DND-41 (cell line): ENCODE measurements at regions not wholly inside any gene's neighbourhood (a gene's known extent, or its start where the extent isn't known, plus 50 kb on each side); places are given as distances from the start of the nearest gene placed in this dataset.

ENCODE experiments used
- EZH2 ChIP-seq: IDR thresholded peaks from 3 replicates; pipeline ENCODE4 v1.6.1; 2012; ENCODE audit warnings: borderline replicate concordance, low read depth, mild to moderate bottlenecking, moderate library complexity, low read length, inconsistent platforms; ENCODE audit not compliant: severe bottlenecking
- TF ChIP-seq, protein P1 (sequence below): IDR thresholded peaks from 2 replicates; pipeline ENCODE4 v1.5.1; 2012; ENCODE audit warnings: borderline replicate concordance, low read length, moderate library complexity, mild to moderate bottlenecking; ENCODE audit not compliant: poor library complexity, severe bottlenecking; ENCODE audit errors: extremely low read depth

DNA sequence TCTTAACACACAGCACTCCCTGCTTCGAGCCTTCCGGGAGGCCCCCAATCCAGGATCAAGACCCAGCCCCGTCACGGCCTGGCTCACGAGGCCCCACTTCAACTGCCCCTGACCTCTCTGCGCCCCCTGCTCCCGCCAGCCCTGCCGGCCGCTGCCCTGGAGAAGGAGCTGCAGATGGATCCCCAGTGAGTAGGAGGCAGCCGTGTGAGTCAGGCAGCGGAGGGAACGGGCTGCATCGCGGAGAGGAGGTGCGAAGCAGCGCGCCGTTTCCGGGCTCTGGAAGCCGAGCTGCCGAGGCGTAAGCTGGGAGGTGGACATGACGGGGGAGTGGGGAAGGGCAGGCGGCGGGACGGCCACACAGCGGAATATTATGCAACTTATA lies 133.4 kb downstream of the TPRA1 start:
- TF ChIP-seq, protein P1, sequence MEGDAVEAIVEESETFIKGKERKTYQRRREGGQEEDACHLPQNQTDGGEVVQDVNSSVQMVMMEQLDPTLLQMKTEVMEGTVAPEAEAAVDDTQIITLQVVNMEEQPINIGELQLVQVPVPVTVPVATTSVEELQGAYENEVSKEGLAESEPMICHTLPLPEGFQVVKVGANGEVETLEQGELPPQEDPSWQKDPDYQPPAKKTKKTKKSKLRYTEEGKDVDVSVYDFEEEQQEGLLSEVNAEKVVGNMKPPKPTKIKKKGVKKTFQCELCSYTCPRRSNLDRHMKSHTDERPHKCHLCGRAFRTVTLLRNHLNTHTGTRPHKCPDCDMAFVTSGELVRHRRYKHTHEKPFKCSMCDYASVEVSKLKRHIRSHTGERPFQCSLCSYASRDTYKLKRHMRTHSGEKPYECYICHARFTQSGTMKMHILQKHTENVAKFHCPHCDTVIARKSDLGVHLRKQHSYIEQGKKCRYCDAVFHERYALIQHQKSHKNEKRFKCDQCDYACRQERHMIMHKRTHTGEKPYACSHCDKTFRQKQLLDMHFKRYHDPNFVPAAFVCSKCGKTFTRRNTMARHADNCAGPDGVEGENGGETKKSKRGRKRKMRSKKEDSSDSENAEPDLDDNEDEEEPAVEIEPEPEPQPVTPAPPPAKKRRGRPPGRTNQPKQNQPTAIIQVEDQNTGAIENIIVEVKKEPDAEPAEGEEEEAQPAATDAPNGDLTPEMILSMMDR = no peak
- no peak for TF ChIP-seq EZH2
